Spleen (tissue), 7 donors: ENCODE measurements at regions not wholly inside any gene's neighbourhood (a gene's known extent, or its start where the extent isn't known, plus 50 kb on each side); places are given as distances from the start of the nearest gene placed in this dataset.
"Not testable (repeated sequence)": the region's sequence is repeated elsewhere in the genome, so short reads cannot be mapped to it uniquely, and the experiment has no call there.

Source experiments
- CTCF ChIP-seq, 11 experiments: fragments of 200-600 bp in 7 of 11; fragments of 450-650 bp in 4 of 11; sonication (generic) in 4 of 11; IDR thresholded peaks in 8 of 11; conservative IDR thresholded peaks in 3 of 11; 1 replicate in 7 of 11; 2 replicates in 4 of 11; pipeline versions ENCODE4 v1.4.0 to v1.8.0; 2016 to 2021; ENCODE audit warnings: antibody characterized with exemption in 11 of 11, inconsistent platforms in 4 of 11, mild to moderate bottlenecking in 1 of 11
- POLR2A ChIP-seq, 3 donors: fragments of 450-650 bp; IDR thresholded peaks; one replicate each; pipeline ENCODE4 v1.5.1; 2017; ENCODE audit warnings: antibody characterized with exemption in 3 of 3, mild to moderate bottlenecking in 1 of 3
- POLR2AphosphoS5 ChIP-seq, 3 donors: sonication (generic); formaldehyde crosslinking; IDR thresholded peaks; one replicate each; pipeline ENCODE4 v1.5.1; 2017; ENCODE audit warnings: antibody characterized with exemption in 3 of 3
- donor health status: DM: no; HTN: no; CAD: no; lungs with moderate emphysema.
- donor health status: DM: no; HTN: no; CAD: no.
- donor health status: DM: no; HTN: no; CAD: no.

- TF ChIP-seq POLR2A (IDR thresholded peaks at IDR 0.05); CTCF (IDR thresholded peaks at IDR 0.05 in 8 of 11, conservative IDR thresholded peaks at IDR 0.05 in 3 of 11); POLR2AphosphoS5 (IDR thresholded peaks at IDR 0.05): not testable (repeated sequence)
Observed at GRCh38 chr2:134062235-134062634, 191.6 kb upstream of the MGAT5 start.
